Transverse colon (tissue), 4 donors: ENCODE measurements at regions not wholly inside any gene's neighbourhood (a gene's known extent, or its start where the extent isn't known, plus 50 kb on each side); places are given as distances from the start of the nearest gene placed in this dataset.

Experiments
- DNase-seq: peaks from one replicate; pipeline ENCODE4 v3.0.0-alpha.2; 2019
- H3K27ac ChIP-seq, 4 donors: fragments of 200-600 bp; sonication (generic); 2 replicates each; pipeline ENCODE4 v1.5.1; 2016 to 2018; ENCODE audit warnings: inconsistent platforms in 4 of 4
- H3K27me3 ChIP-seq: fragments of 200-600 bp; sonication (generic); 2 replicates; pipeline ENCODE4 v1.5.1; 2017; ENCODE audit warnings: inconsistent platforms
- H3K36me3 ChIP-seq, 4 donors: fragments of 200-600 bp; sonication (generic); 2 replicates each; pipeline ENCODE4 v1.5.1; 2017 to 2019; ENCODE audit warnings: inconsistent platforms in 4 of 4
- H3K4me1 ChIP-seq, 4 donors: fragments of 200-600 bp; sonication (generic); 2 replicates each; pipeline ENCODE4 v1.5.1; 2017 to 2020; ENCODE audit warnings: inconsistent platforms in 4 of 4
- H3K4me3 ChIP-seq, 4 donors: fragments of 200-600 bp; sonication (generic); 1 replicate in 1 of 4; 2 replicates in 3 of 4; pipeline versions ENCODE4 v1.5.1 to v1.6.1; 2017 to 2019; ENCODE audit warnings: inconsistent platforms in 4 of 4
- H3K9me3 ChIP-seq, 2 donors: fragments of 200-600 bp; sonication (generic); 2 replicates each; pipeline ENCODE4 v1.5.1; 2017 to 2019; ENCODE audit warnings: inconsistent platforms in 2 of 2
- EP300 ChIP-seq: sonication (generic); formaldehyde crosslinking; IDR thresholded peaks from one replicate; pipeline ENCODE4 v1.6.1; 2017; ENCODE audit warnings: antibody characterized with exemption, low read depth
- POLR2A ChIP-seq: fragments of 450-650 bp; IDR thresholded peaks from one replicate; pipeline ENCODE4 v1.6.1; 2016; ENCODE audit warnings: antibody characterized with exemption, mild to moderate bottlenecking, moderate library complexity
- POLR2AphosphoS5 ChIP-seq, 3 donors: sonication (generic); formaldehyde crosslinking; IDR thresholded peaks; one replicate each; pipeline ENCODE4 v1.6.1; 2016; ENCODE audit warnings: antibody characterized with exemption in 3 of 3
- WGBS, 2 donors: methylation state at CpG; one replicate each; pipeline ENCODE4 v1.1.5; 2018; ENCODE audit warnings: low coverage in 1 of 2; 5-methylcytosine and 5-hydroxymethylcytosine counted together
- in situ Hi-C, 4 donors: fragments of 200-750 bp; cut with MboI; loops; one replicate each; pipeline versions ENCODE4 v1.15.0 to v1.15.1; 2017; ENCODE audit warnings: low sequenced_read_pairs in 3 of 4, low pct_ligation_motif_present in 1 of 4, low pct_unique_long_range_greater_than_20kb in 1 of 4
- intact Hi-C: fragments of 100-400 bp; cut with DNase I; formaldehyde crosslinking; loops from one replicate; pipeline ENCODE4 v1.15.1; 2023; ENCODE audit warnings: low total_unique reads
- TF ChIP-seq, protein P1 (sequence below), 5 experiments: fragments of 200-600 bp in 3 of 5; fragments of 450-650 bp in 2 of 5; sonication (generic) in 3 of 5; IDR thresholded peaks; 1 replicate in 2 of 5; 2 replicates in 3 of 5; pipeline ENCODE4 v1.5.1; 2016 to 2017; ENCODE audit warnings: antibody characterized with exemption in 5 of 5, inconsistent platforms in 3 of 5, mild to moderate bottlenecking in 2 of 5, moderate library complexity in 1 of 5

DNA sequence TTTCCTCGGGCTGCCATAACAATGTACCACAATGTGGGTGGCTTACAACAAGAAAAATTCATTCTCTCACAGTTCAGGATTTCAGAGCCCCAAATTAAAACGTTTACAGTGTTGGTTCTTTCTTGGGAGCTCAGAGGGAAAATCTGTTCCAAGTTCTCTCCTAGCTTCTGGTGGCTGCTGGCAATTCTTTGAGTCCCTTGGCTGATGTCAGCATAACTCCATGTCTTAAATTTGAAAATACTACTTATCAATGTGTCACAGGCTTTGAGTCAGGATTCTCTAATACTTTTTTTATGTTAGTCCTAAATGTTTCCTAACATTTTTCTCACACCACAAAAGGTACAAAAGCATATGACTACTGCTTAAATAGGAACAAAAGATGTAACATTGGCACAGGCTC lies 198.4 kb upstream of the ATXN7L3B start:
- H3K4me3 ChIP-seq = no peak overlapping the region
- H3K4me1 ChIP-seq = no peaks in the 10 kb centered on the region
- intact Hi-C loops = no loop called here
- DNase-seq = no peak
- H3K27me3 ChIP-seq = no peaks in the 10 kb centered on the region
- H3K36me3 ChIP-seq = no peaks in the 10 kb centered on the region
- WGBS, 2 donors = 25 to 30% methylated on average over 2 of the region's 2 CpGs
- no peaks in the 10 kb centered on the region for H3K9me3 ChIP-seq
- H3K27ac ChIP-seq = no peak overlapping the region
- TF ChIP-seq POLR2AphosphoS5 (IDR thresholded peaks at IDR 0.05) = no peak
- no peak for TF ChIP-seq EP300
- TF ChIP-seq POLR2A = no peak
- TF ChIP-seq, protein P1, sequence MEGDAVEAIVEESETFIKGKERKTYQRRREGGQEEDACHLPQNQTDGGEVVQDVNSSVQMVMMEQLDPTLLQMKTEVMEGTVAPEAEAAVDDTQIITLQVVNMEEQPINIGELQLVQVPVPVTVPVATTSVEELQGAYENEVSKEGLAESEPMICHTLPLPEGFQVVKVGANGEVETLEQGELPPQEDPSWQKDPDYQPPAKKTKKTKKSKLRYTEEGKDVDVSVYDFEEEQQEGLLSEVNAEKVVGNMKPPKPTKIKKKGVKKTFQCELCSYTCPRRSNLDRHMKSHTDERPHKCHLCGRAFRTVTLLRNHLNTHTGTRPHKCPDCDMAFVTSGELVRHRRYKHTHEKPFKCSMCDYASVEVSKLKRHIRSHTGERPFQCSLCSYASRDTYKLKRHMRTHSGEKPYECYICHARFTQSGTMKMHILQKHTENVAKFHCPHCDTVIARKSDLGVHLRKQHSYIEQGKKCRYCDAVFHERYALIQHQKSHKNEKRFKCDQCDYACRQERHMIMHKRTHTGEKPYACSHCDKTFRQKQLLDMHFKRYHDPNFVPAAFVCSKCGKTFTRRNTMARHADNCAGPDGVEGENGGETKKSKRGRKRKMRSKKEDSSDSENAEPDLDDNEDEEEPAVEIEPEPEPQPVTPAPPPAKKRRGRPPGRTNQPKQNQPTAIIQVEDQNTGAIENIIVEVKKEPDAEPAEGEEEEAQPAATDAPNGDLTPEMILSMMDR (IDR thresholded peaks at IDR 0.05) = no peak
- in situ Hi-C loops = no loop called here

DNA sequence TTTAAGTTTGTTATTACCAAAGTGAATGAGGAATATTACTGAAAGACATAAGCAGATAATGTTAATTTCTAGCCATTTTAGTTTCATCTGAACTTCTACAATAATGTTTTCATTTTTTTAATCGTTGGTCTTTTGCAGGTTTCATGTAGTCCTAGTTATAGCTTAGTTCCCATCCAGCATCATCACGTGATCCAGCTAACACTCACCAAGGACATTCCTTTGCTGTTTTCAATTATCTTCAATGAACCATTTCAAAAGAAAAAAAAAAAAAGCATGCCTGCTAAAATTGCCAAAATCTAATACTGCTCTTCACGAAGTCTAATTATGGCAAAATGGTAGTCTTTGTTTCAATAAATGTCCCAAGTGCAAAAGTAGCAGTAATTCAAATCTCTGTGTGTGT lies 187.7 kb upstream of the ATXN7L3B start:
- no peak for DNase-seq
- no peaks in the 10 kb centered on the region for H3K4me1 ChIP-seq
- no peak overlapping the region for H3K4me3 ChIP-seq
- H3K27ac ChIP-seq = no peak overlapping the region
- H3K27me3 ChIP-seq = no peaks in the 10 kb centered on the region
- TF ChIP-seq, protein P1 (IDR thresholded peaks at IDR 0.05) = no peak
- TF ChIP-seq POLR2A (no peak), EP300 (no peak), POLR2AphosphoS5 (IDR thresholded peaks at IDR 0.05) (no peak)
- in situ Hi-C loops (no loop called here), intact Hi-C loops (no loop called here)
- 55 to 70% methylated on average over 3 of the region's 3 CpGs for WGBS, 2 donors
- no peaks in the 10 kb centered on the region for H3K36me3 ChIP-seq
- H3K9me3 ChIP-seq = no peaks in the 10 kb centered on the region

DNA sequence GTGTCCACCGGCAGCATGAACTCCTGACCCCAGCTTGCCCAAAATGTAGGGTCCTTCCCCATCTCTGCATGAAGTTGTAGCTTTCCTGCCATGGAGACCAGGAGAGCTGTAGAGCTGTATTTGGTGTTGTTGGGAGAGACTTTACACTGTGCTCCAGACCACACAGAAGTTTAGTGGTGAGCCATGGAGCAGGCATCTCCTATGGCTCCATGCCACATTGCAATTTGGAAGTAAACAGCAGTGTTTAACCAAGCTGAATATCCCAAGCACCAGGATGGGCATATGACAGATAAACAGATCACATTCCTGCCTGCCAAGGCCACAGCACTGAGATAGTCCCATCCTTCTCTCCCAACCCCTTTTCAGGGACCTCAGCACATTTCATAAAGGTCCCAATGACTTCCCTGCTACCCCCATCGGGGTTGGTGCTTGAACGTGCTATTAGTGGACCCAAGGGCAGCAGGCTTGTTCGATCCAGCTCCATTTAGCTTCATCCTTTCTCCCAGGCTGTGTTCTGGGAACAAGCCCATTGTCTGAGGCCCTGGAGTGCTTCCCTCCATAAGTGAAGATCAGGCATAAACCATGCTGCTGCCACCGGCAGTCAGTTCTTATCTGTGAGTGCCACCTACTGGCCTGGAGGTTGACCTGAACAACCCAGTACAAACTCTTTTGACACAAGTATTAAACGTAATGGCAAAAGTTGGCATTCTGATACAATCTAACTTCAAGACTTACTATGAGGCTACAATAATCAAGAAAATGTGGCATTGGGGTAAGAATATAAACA lies 172.3 kb upstream of the ATXN7L3B start:
- TF ChIP-seq POLR2AphosphoS5 (IDR thresholded peaks at IDR 0.05) = no peak
- TF ChIP-seq, protein P1 (IDR thresholded peaks at IDR 0.05) = peak in 1 of 5 experiments; percentile 3
- H3K27me3 ChIP-seq = no peaks in the 10 kb centered on the region
- intact Hi-C loops (no loop called here), in situ Hi-C loops (no loop called here)
- H3K27ac ChIP-seq = no peak overlapping the region
- H3K9me3 ChIP-seq = no peaks in the 10 kb centered on the region
- no peaks in the 10 kb centered on the region for H3K4me1 ChIP-seq
- no peak overlapping the region for H3K4me3 ChIP-seq
- H3K36me3 ChIP-seq = no peaks in the 10 kb centered on the region
- 67 to 78% methylated on average over 1 to 6 of the region's 6 CpGs for WGBS, 2 donors
- no peak for DNase-seq

DNA sequence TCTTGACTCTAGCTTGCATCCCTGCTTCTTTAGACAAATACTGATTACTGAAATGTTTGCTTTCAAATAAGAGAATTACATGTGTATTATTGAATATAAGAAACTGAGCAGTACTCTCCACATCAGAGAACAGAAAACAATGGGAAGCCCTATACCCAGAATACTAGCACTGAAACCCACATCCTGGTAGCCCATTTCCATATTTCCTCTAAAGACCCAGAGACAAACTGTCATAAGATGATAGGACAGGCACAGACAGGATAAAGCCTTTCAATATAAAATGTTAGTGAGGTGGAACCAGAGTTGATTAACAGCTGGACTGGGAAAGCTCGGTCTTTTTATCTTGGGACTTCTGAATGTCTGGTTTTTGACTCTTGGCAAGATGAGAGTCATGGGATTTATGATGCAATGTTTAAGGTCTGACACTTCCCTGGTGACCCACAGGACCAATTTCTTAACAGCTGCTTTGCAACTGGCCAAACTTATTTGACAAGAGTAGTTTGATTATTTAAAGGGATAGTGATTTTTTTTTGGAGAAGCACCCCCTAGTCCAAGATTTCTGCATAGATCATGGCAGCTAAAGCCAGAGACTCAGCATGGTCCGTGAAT lies 166.9 kb upstream of the ATXN7L3B start:
- H3K4me1 ChIP-seq = no peaks in the 10 kb centered on the region
- 56 to 63% methylated on average over 2 of the region's 2 CpGs for WGBS, 2 donors
- intact Hi-C loops (no loop called here), in situ Hi-C loops (no loop called here)
- H3K36me3 ChIP-seq = no peaks in the 10 kb centered on the region
- no peaks in the 10 kb centered on the region for H3K27me3 ChIP-seq
- H3K4me3 ChIP-seq = no peak overlapping the region
- H3K27ac ChIP-seq = no peak overlapping the region
- H3K9me3 ChIP-seq = no peaks in the 10 kb centered on the region
- no peak for DNase-seq
- TF ChIP-seq EP300 = no peak
- TF ChIP-seq POLR2A = no peak
- TF ChIP-seq, protein P1 (IDR thresholded peaks at IDR 0.05) = no peak
- TF ChIP-seq POLR2AphosphoS5 (IDR thresholded peaks at IDR 0.05) = no peak
